Body of pancreas (tissue), 4 donors: ENCODE measurements at regions not wholly inside any gene's neighbourhood (a gene's known extent, or its start where the extent isn't known, plus 50 kb on each side); places are given as distances from the start of the nearest gene placed in this dataset.

ENCODE experiments used
- ATAC-seq: fragments of 150-250 bp; one replicate; pipeline ENCODE4 v1.9.1; 2016
- DNase-seq, 4 donors: peaks; one replicate each; pipeline ENCODE4 v3.0.0-alpha.2; 2019
- H3K27ac ChIP-seq, 4 donors: fragments of 200-600 bp; sonication (generic); 1 replicate in 3 of 4; 2 replicates in 1 of 4; pipeline versions ENCODE4 v1.5.1 to v1.6.1; 2016 to 2019; ENCODE audit warnings: mild to moderate bottlenecking in 1 of 4, mixed read lengths in 1 of 4, moderate library complexity in 1 of 4
- H3K27me3 ChIP-seq, 2 donors: fragments of 200-600 bp; sonication (generic); one replicate each; pipeline ENCODE4 v1.6.0; 2016; ENCODE audit warnings: mild to moderate bottlenecking in 1 of 2
- H3K36me3 ChIP-seq, 2 donors: fragments of 200-600 bp; sonication (generic); replicated peaks in 1 of 2; 2 replicates each; pipeline ENCODE4 v1.5.1; 2016; ENCODE audit warnings: low read depth in 2 of 2; ENCODE audit not compliant: insufficient read depth in 1 of 2
- H3K4me1 ChIP-seq: fragments of 200-600 bp; sonication (generic); one replicate; pipeline ENCODE4 v1.6.0; 2016
- H3K4me3 ChIP-seq, 2 donors: fragments of 200-600 bp; sonication (generic); 1 replicate in 1 of 2; 2 replicates in 1 of 2; pipeline ENCODE4 v1.5.1; 2016 to 2019
- H3K9me3 ChIP-seq, 3 donors: fragments of 200-600 bp; sonication (generic); 1 replicate in 2 of 3; 2 replicates in 1 of 3; pipeline ENCODE4 v1.5.1; 2016
- CTCF ChIP-seq, 7 experiments: fragments of 450-650 bp in 4 of 7; fragments of 200-600 bp in 3 of 7; sonication (generic) in 3 of 7; IDR thresholded peaks; one replicate each; pipeline ENCODE4 v1.5.1; 2016 to 2019; ENCODE audit warnings: antibody characterized with exemption in 7 of 7
- POLR2A ChIP-seq, 3 donors: fragments of 450-650 bp; IDR thresholded peaks; one replicate each; pipeline ENCODE4 v1.6.1; 2016; ENCODE audit warnings: antibody characterized with exemption in 3 of 3, mild to moderate bottlenecking in 2 of 3
- WGBS, 2 donors: methylation state at CpG; one replicate each; pipeline ENCODE4 v1.1.5; 2017; 5-methylcytosine and 5-hydroxymethylcytosine counted together
- intact Hi-C: fragments of 100-400 bp; cut with DNase I; formaldehyde crosslinking; loops from one replicate; pipeline ENCODE4 v1.15.1; 2023

GRCh38 chr1:201633811-201634210 lies 94.9 kb downstream of the NAV1 start:
- WGBS, 2 donors = 75 to 77% methylated on average over 5 of the region's 5 CpGs
- Histone ChIP-seq H3K4me1 (no peaks in the 10 kb centered on the region), H3K9me3 (no peaks in the 10 kb centered on the region), H3K27me3 (no peaks in the 10 kb centered on the region), H3K4me3 (no peak overlapping the region), H3K27ac (no peak overlapping the region), H3K36me3 (no peaks in the 10 kb centered on the region)
- DNase-seq = no peak
- no peak for TF ChIP-seq CTCF (IDR thresholded peaks at IDR 0.05)
- intact Hi-C loops = no loop called here
- no peak for ATAC-seq

DNA sequence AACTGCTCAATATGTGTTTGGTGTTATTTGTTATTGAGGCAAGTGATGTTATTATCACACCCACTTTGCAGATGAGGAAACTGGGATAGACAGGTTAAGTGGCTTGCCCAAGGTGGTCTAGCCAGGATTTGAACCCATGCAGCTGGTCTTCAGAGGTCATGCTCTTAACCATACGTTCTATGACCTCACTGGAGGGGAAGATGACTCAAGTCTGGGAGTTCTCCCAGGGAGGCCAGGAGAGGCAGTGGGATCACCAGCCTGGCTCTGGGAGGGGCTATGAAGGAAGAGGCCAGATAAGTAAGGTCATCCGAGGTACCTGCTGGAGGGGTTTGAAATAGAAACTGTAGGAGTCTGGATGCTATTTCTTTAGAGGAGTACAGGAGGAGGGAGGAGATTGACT lies 95.3 kb downstream of the NAV1 start:
- Histone ChIP-seq H3K9me3 (no peaks in the 10 kb centered on the region), H3K36me3 (no peaks in the 10 kb centered on the region), H3K4me3 (no peak overlapping the region), H3K27me3 (no peaks in the 10 kb centered on the region), H3K4me1 (no peaks in the 10 kb centered on the region), H3K27ac (no peak overlapping the region)
- ATAC-seq (no peak), DNase-seq (no peak)
- intact Hi-C loops = no loop called here
- 57 to 92% methylated on average over 2 of the region's 2 CpGs for WGBS, 2 donors
- no peak for TF ChIP-seq CTCF (IDR thresholded peaks at IDR 0.05)

GRCh38 chr1:201636097-201636496 lies 97.2 kb downstream of the NAV1 start:
- Histone ChIP-seq H3K27ac (no peak overlapping the region), H3K4me3 (no peak overlapping the region), H3K36me3 (no peaks in the 10 kb centered on the region), H3K4me1 (no peaks in the 10 kb centered on the region), H3K9me3 (no peaks in the 10 kb centered on the region), H3K27me3 (no peaks in the 10 kb centered on the region)
- intact Hi-C loops = no loop called here
- WGBS, 2 donors = 86 to 90% methylated on average over 2 of the region's 2 CpGs
- TF ChIP-seq CTCF (IDR thresholded peaks at IDR 0.05) (no peak), POLR2A (IDR thresholded peaks at IDR 0.05) (no peak)
- DNase-seq (no peak), ATAC-seq (no peak)

DNA sequence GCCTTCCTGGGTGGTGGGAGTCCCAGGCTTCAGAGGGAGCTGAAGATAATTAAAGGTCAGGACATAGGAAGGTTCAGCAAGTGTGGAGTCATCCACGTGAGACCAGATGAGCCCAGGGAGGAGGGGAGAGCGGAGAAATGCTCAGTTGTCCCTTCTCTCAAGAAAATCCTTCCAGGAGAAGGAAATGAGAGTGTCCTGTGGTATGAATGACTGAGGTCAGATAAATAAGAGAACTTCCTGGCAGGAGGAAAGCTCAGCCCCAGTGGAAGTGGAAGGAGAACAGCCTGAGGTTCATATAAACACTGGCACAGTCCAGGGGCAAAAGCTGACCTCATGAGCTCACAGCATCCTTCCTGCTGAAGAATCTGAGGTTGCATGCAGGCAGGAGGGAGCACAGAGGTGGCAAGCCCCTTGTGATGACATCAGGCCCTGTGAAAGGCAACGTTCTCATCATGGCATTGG lies 97.6 kb downstream of the NAV1 start:
- DNase-seq (no peak), ATAC-seq (no peak)
- Histone ChIP-seq H3K4me1 (no peaks in the 10 kb centered on the region), H3K36me3 (no peaks in the 10 kb centered on the region), H3K27me3 (no peaks in the 10 kb centered on the region), H3K4me3 (no peak overlapping the region), H3K27ac (no peak overlapping the region), H3K9me3 (no peaks in the 10 kb centered on the region)
- WGBS, 2 donors = 59 to 64% methylated on average over 3 of the region's 3 CpGs
- intact Hi-C loops = no loop called here
- TF ChIP-seq POLR2A (IDR thresholded peaks at IDR 0.05) (no peak), CTCF (IDR thresholded peaks at IDR 0.05) (no peak)

DNA sequence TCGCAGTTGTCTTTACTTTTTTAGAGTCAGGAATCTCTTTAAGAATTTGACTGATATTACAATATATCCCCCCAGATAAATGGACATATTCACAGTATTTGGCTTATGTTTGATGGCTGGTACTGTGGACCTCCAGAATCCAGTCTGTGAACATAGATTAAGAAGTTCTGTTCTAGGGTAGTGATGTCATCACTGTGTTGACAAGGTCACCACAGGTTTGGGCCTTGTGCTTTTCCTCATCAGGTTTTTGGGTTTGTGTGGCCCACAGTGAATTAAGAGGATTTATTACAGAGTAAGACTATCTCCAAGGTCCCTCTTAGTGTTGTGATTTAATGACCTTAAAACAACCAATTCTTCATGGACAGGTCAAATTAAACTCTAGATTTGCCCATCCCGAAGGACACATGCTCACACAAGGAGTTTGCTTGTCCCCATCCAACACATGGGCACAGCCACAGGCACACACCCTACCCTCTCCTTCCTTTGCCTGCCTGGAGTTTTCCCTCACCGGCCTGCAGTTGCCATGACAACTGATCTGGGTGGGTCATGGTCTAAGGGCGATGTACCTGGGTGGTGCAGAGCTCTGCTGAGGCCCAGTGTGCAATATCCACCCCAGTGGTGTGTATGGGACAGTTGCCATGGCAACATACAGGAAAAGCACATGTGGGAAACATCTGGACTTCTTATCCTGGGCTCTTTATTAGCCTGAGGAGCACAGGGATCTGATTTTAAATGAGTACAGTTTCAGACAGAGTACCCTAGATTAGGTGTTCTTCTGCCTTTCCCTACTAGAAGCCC lies 98.6 kb downstream of the NAV1 start:
- no peaks in the 10 kb centered on the region for H3K9me3 ChIP-seq
- H3K27me3 ChIP-seq = no peaks in the 10 kb centered on the region
- no peak overlapping the region for H3K27ac ChIP-seq
- H3K36me3 ChIP-seq = no peaks in the 10 kb centered on the region
- no peaks in the 10 kb centered on the region for H3K4me1 ChIP-seq
- intact Hi-C loops = no loop called here
- no peak overlapping the region for H3K4me3 ChIP-seq
- ATAC-seq (no peak), DNase-seq (no peak)
- TF ChIP-seq POLR2A (IDR thresholded peaks at IDR 0.05) (no peak), CTCF (IDR thresholded peaks at IDR 0.05) (no peak)
- 72 to 93% methylated on average over 4 of the region's 4 CpGs for WGBS, 2 donors
